Stomach (tissue), 8 donors: ENCODE measurements at regions not wholly inside any gene's neighbourhood (a gene's known extent, or its start where the extent isn't known, plus 50 kb on each side); places are given as distances from the start of the nearest gene placed in this dataset.

Experiments
- DNase-seq, 2 donors: peaks; one replicate each; pipeline versions ENCODE4 v3.0.0 to v3.0.0-alpha.2; 2013 to 2019
- H3K27ac ChIP-seq, 5 donors: fragments of 200-600 bp in 4 of 5; sonication (generic) in 4 of 5; one replicate each; pipeline ENCODE4 v1.5.1; 2013 to 2019; ENCODE audit warnings: mild to moderate bottlenecking in 1 of 5, moderate library complexity in 1 of 5
- H3K27me3 ChIP-seq, 3 donors: fragments of 200-600 bp; sonication (generic); one replicate each; pipeline ENCODE4 v1.5.1; 2017 to 2019; ENCODE audit warnings: mixed run types in 1 of 3
- H3K36me3 ChIP-seq, 4 donors: fragments of 200-600 bp; sonication (generic); 1 replicate in 3 of 4; 2 replicates in 1 of 4; pipeline ENCODE4 v1.5.1; 2016 to 2019
- H3K4me1 ChIP-seq, 4 donors: fragments of 200-600 bp; sonication (generic); one replicate each; pipeline ENCODE4 v1.5.1; 2016 to 2019
- H3K4me3 ChIP-seq, 4 donors: fragments of 200-600 bp; sonication (generic) in 3 of 4; one replicate each; pipeline ENCODE4 v1.5.1; 2016 to 2019; ENCODE audit warnings: mild to moderate bottlenecking in 1 of 4
- H3K9me3 ChIP-seq, 4 donors: fragments of 200-600 bp; sonication (generic); one replicate each; pipeline ENCODE4 v1.5.1; 2016 to 2019
- EP300 ChIP-seq: sonication (generic); formaldehyde crosslinking; IDR thresholded peaks from one replicate; pipeline ENCODE4 v1.6.1; 2017; ENCODE audit warnings: antibody characterized with exemption
- POLR2A ChIP-seq, 4 donors: fragments of 450-650 bp; IDR thresholded peaks; one replicate each; pipeline ENCODE4 v1.6.1; 2016; ENCODE audit warnings: antibody characterized with exemption in 4 of 4, control low read depth in 2 of 4, mild to moderate bottlenecking in 1 of 4, moderate library complexity in 1 of 4
- POLR2AphosphoS5 ChIP-seq, 3 donors: sonication (generic); formaldehyde crosslinking; IDR thresholded peaks; one replicate each; pipeline ENCODE4 v1.6.1; 2016; ENCODE audit warnings: antibody characterized with exemption in 3 of 3
- WGBS, 5 donors: extraction: QIAGEN DNeasy Blood & Tissue Kit in 3 of 5; methylation state at CpG; one replicate each; pipeline versions ENCODE4 v1.1.5 to v1.1.7; 2013 to 2018; 5-methylcytosine and 5-hydroxymethylcytosine counted together
- intact Hi-C: fragments of 100-400 bp; cut with DNase I; formaldehyde crosslinking; loops from one replicate; pipeline ENCODE4 v1.15.1; 2023; ENCODE audit warnings: low total_unique reads
- TF ChIP-seq, protein P1 (sequence below), 7 experiments: fragments of 450-650 bp in 4 of 7; fragments of 200-600 bp in 3 of 7; sonication (generic) in 3 of 7; IDR thresholded peaks; one replicate each; pipeline ENCODE4 v1.5.1; 2016 to 2019; ENCODE audit warnings: antibody characterized with exemption in 7 of 7, control low read depth in 2 of 7, mild to moderate bottlenecking in 1 of 7
- donor health status: healthy with polysubstance abuse.
- donor health status: Bipolar disorder and iron deficiency.
- donor health status: healthy.

DNA sequence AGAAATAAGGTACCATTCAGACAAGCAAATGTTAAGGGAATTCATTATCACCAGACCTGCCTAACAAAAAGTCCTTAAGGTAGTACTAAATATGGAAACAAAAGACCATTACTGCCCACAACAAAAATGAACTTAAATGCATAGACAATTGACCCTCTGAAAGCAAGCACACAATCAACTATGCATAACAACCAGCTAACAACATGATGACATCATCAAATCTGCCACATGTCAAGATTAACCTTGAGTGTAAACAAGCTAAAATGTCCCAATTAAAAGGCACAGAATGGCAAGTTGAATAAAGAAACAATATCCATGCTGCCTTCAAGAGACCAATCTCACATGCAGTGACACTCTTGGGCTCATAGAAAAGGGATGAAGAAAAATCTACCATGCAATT is 160.7 kb upstream of the CPXCR1 start:
- no peak for TF ChIP-seq POLR2AphosphoS5 (IDR thresholded peaks at IDR 0.05)
- no peak for TF ChIP-seq EP300
- TF ChIP-seq, protein P1, sequence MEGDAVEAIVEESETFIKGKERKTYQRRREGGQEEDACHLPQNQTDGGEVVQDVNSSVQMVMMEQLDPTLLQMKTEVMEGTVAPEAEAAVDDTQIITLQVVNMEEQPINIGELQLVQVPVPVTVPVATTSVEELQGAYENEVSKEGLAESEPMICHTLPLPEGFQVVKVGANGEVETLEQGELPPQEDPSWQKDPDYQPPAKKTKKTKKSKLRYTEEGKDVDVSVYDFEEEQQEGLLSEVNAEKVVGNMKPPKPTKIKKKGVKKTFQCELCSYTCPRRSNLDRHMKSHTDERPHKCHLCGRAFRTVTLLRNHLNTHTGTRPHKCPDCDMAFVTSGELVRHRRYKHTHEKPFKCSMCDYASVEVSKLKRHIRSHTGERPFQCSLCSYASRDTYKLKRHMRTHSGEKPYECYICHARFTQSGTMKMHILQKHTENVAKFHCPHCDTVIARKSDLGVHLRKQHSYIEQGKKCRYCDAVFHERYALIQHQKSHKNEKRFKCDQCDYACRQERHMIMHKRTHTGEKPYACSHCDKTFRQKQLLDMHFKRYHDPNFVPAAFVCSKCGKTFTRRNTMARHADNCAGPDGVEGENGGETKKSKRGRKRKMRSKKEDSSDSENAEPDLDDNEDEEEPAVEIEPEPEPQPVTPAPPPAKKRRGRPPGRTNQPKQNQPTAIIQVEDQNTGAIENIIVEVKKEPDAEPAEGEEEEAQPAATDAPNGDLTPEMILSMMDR (IDR thresholded peaks at IDR 0.05): no peak
- H3K4me3 ChIP-seq: no peak overlapping the region
- H3K36me3 ChIP-seq: no peaks in the 10 kb centered on the region
- H3K4me1 ChIP-seq: no peaks in the 10 kb centered on the region
- H3K9me3 ChIP-seq: peaks cover 0 to 16% (median 9%) of the 10 kb centered on the region in 4 donors
- intact Hi-C loops: no loop called here
- no peak overlapping the region for H3K27ac ChIP-seq
- no peaks in the 10 kb centered on the region for H3K27me3 ChIP-seq
- no peak for DNase-seq

DNA sequence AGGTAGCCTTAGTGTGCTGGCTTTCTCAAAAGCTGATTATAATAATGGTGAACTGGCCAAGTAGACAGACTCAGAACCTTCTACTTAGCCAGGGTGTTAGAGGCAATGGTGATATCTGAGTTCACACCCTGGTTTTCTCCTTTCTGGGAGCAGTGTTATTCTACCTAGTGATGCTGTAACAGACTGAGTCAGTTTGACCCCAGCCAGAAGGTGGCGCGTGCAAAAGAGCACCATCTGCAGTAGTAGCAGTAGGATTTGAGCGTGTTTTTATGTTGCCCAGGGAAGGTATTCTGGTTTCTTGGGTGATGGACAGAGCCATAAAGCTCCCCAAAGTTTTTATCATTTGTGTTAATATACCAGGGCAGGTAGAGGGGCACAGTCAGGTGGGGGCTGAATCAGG is 143.8 kb upstream of the CPXCR1 start:
- Histone ChIP-seq H3K4me1 (no peaks in the 10 kb centered on the region), H3K27ac (no peak overlapping the region), H3K36me3 (no peaks in the 10 kb centered on the region), H3K9me3 (no peaks in the 10 kb centered on the region), H3K4me3 (no peak overlapping the region), H3K27me3 (no peaks in the 10 kb centered on the region)
- 56 to 96% (median 84%) methylated on average over 3 of the region's 3 CpGs for WGBS, 5 donors
- intact Hi-C loops: no loop called here
- TF ChIP-seq POLR2A (IDR thresholded peaks at IDR 0.05) (no peak), EP300 (no peak), POLR2AphosphoS5 (IDR thresholded peaks at IDR 0.05) (no peak)
- TF ChIP-seq, protein P1 (IDR thresholded peaks at IDR 0.05): no peak
- DNase-seq: no peak

DNA sequence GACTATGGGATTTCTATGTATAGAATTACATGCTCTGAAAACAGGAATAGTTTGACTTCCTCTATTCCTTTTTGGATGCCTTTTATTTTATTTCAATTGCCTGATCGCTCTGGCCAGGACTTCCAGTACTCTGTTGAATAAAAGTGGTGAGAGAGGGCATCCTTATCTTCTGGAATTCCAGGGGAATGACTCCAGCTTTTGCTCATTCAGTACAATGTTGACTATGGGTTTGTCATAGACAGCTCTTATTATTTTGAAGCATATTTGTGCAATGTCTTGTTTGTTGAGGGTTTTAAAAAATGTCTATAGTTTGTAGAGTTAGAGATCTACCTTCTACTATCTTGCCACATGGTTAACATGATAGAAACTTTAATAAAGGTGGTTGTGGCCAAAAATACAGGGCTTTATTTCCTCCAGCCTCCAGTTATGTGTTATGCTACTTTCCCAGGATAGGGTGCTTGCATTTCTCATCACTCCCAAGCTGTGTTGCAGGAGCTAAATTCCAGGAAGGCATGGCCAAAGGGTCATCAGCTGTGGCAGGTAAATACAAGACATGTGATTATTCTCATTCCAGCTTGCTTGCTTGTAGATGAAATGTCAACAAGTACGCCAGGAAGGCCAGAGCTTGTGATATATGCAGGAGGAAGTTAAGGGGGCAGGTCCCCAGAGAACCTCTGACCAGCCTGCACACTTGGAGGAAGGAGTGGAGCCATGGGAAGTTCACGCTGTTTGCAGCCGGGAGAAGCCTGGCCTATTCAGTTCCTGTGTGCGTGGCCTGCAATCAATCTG is 142.4 kb upstream of the CPXCR1 start:
- no peaks in the 10 kb centered on the region for H3K4me1 ChIP-seq
- H3K4me3 ChIP-seq: no peak overlapping the region
- H3K36me3 ChIP-seq: no peaks in the 10 kb centered on the region
- peak overlapping the region in 2 of 5 donors; percentile 10 to 16 for H3K27ac ChIP-seq
- WGBS, 5 donors: 13 to 25% (median 19%) methylated on average over 4 to 5 of the region's 5 CpGs
- TF ChIP-seq, protein P1 (IDR thresholded peaks at IDR 0.05): no peak
- TF ChIP-seq POLR2AphosphoS5 (IDR thresholded peaks at IDR 0.05) (peak in 2 of 3 donors; percentile 38 to 52), EP300 (no peak), POLR2A (IDR thresholded peaks at IDR 0.05) (no peak)
- no peaks in the 10 kb centered on the region for H3K9me3 ChIP-seq
- H3K27me3 ChIP-seq: no peaks in the 10 kb centered on the region
- intact Hi-C loops: no loop called here
- DNase-seq: peak; percentile 57 to 66

DNA sequence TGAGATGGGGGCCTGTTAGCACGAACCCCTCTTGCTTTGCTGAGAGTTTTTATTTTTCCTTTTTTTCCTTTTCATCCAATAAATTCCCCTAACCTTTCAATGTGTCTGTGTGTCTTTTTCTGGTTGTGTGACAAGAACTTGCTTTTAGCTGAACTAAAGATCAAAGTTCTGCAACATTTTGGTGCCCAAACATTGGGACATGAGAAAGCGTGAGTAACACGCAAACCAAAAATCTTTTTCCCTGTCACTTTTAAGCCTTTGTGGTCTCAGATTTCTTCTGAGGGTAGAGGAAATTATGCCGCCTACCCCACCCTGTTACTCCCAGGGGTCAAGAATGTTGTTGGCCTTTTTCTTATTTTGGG is 141.8 kb upstream of the CPXCR1 start:
- H3K36me3 ChIP-seq: no peaks in the 10 kb centered on the region
- 29 to 50% (median 41%) methylated on average over 4 of the region's 4 CpGs for WGBS, 5 donors
- intact Hi-C loops: no loop called here

More for the DNA sequence above, 141.8 kb upstream of the CPXCR1 start:
- no peak for DNase-seq
- TF ChIP-seq, protein P1 (IDR thresholded peaks at IDR 0.05): no peak
- no peak for TF ChIP-seq POLR2A (IDR thresholded peaks at IDR 0.05)
- Histone ChIP-seq H3K27ac (peak overlapping the region in 2 of 5 donors; percentile 10 to 16), H3K4me3 (no peak overlapping the region), H3K9me3 (no peaks in the 10 kb centered on the region), H3K27me3 (no peaks in the 10 kb centered on the region), H3K4me1 (no peaks in the 10 kb centered on the region)
